ENCODE measurements at regions not wholly inside any gene's neighbourhood (a gene's known extent, or its start where the extent isn't known, plus 50 kb on each side); places are given as distances from the start of the nearest gene placed in this dataset.

- DNase-seq = no peak
Measured at GRCh38 chr4:165678236-165678935, 194.7 kb upstream of the TLL1 start.

GRCh38 chr4:165678936-165679325, 194.1 kb upstream of the TLL1 start:
- no peak for DNase-seq

GRCh38 chr4:165680821-165681220, 192.2 kb upstream of the TLL1 start:
- no peak for DNase-seq

- DNase-seq = no peak
Measured at GRCh38 chr4:165682611-165683010, 190.4 kb upstream of the TLL1 start.

GRCh38 chr4:165684177-165684805, 188.7 kb upstream of the TLL1 start:
- DNase-seq = no peak

GRCh38 chr4:165686756-165687155, 186.3 kb upstream of the TLL1 start:
- no peak for DNase-seq

- DNase-seq = no peak
Measured at GRCh38 chr4:165689159-165689558, 183.9 kb upstream of the TLL1 start.

- DNase-seq = no peak
Measured at GRCh38 chr4:165692082-165692481, 181.0 kb upstream of the TLL1 start.

GRCh38 chr4:165698272-165698671, 174.8 kb upstream of the TLL1 start:
- DNase-seq = no peak

GRCh38 chr4:165699055-165699454, 174.0 kb upstream of the TLL1 start:
- no peak for DNase-seq

- no peak for DNase-seq
Measured at GRCh38 chr4:165700855-165701254, 172.2 kb upstream of the TLL1 start.

GRCh38 chr4:165707128-165707527, 165.9 kb upstream of the TLL1 start:
- no peak for DNase-seq

GRCh38 chr4:165709516-165709915, 163.5 kb upstream of the TLL1 start:
- no peak for DNase-seq

GRCh38 chr4:165709973-165710526, 163.0 kb upstream of the TLL1 start:
- no peak for DNase-seq

GRCh38 chr4:165711436-165711835, 161.6 kb upstream of the TLL1 start:
- no peak for DNase-seq

GRCh38 chr4:165711912-165712311, 161.1 kb upstream of the TLL1 start:
- DNase-seq = no peak

- DNase-seq = no peak
Measured at GRCh38 chr4:165714650-165715049, 158.4 kb upstream of the TLL1 start.

GRCh38 chr4:165715211-165715610, 157.8 kb upstream of the TLL1 start:
- no peak for DNase-seq

- no peak for DNase-seq
Measured at GRCh38 chr4:165715989-165716388, 157.0 kb upstream of the TLL1 start.

- DNase-seq = peak; percentile 57
Measured at GRCh38 chr4:165716472-165716871, 156.6 kb upstream of the TLL1 start.

GRCh38 chr4:165718660-165719059, 154.4 kb upstream of the TLL1 start:
- no peak for DNase-seq

- DNase-seq = no peak
Measured at GRCh38 chr4:165720411-165721082, 152.5 kb upstream of the TLL1 start.

- DNase-seq = no peak
Measured at GRCh38 chr4:165721815-165722214, 151.2 kb upstream of the TLL1 start.

All from right forelimb (tissue), 1 donor.